ENCODE measurements at regions not wholly inside any gene's neighbourhood (a gene's known extent, or its start where the extent isn't known, plus 50 kb on each side); places are given as distances from the start of the nearest gene placed in this dataset.

DNA sequence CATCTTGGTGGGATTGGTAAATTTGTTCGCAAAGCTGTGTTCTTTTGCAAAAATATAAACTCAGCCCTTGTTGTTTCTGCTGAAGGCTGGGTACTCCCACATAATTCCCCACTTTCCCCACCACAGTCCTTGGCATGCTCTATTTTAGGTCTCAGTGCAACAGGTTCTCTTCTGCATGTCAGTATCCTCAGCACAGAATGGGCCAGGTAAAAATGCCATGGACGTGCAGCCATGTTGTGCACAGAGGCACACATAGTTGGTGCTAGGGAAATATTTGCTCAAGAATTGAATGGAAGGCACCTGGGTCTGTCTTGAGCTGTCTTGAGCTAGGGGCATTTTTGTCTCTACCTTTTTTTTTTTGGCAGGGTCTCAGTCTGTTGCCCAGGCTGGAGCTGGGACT lies 87.8 kb upstream of the LHX5 start:
- H3K9me3 ChIP-seq = peaks cover 0 to 6% (median 0%) of the 10 kb centered on the region in 4 donors
- H3K4me1 ChIP-seq = no peaks in the 10 kb centered on the region
- intact Hi-C loops (cut with DNase I) = no loop called here
- DNase-seq (ENCODE audit: extremely low spot score) = no peak
- H3K4me3 ChIP-seq = no peak overlapping the region
- 87% methylated on average over 2 of the region's 2 CpGs for WGBS
- TF ChIP-seq EP300 (IDR thresholded peaks at IDR 0.05) = no peak
- no peak for TF ChIP-seq POLR2AphosphoS5 (IDR thresholded peaks at IDR 0.05)
- no peak for TF ChIP-seq POLR2A (IDR thresholded peaks at IDR 0.05; ENCODE audit: low read depth)
- TF ChIP-seq, protein P1, sequence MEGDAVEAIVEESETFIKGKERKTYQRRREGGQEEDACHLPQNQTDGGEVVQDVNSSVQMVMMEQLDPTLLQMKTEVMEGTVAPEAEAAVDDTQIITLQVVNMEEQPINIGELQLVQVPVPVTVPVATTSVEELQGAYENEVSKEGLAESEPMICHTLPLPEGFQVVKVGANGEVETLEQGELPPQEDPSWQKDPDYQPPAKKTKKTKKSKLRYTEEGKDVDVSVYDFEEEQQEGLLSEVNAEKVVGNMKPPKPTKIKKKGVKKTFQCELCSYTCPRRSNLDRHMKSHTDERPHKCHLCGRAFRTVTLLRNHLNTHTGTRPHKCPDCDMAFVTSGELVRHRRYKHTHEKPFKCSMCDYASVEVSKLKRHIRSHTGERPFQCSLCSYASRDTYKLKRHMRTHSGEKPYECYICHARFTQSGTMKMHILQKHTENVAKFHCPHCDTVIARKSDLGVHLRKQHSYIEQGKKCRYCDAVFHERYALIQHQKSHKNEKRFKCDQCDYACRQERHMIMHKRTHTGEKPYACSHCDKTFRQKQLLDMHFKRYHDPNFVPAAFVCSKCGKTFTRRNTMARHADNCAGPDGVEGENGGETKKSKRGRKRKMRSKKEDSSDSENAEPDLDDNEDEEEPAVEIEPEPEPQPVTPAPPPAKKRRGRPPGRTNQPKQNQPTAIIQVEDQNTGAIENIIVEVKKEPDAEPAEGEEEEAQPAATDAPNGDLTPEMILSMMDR (IDR thresholded peaks at IDR 0.05) = no peak
- H3K27ac ChIP-seq (replicated peaks in 1 of 4) = no peak overlapping the region
- no peaks in the 10 kb centered on the region for H3K36me3 ChIP-seq
- H3K27me3 ChIP-seq = peaks cover 0 to 85% (median 0%) of the 10 kb centered on the region in 4 donors

DNA sequence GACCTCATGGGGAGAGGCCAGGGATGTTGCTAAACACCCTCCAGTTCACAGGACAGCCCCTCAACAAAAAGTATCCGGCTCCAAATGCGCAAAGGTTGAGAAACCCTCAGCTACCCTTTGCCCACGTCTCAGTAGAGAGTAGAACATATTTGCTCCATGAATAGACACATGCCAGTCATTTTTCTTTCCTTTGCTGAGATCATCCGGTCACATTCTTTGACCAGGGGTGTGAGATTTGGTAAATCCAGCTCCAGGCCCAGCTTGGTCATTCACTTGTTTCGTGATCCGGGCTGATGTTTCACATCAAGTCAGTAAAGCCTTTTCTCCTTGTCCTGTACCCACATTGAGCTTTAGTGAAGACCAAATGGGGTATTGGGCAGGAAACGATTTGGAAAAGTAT lies 83.6 kb upstream of the LHX5 start:
- 76% methylated on average over 7 of the region's 7 CpGs for WGBS
- DNase-seq (ENCODE audit: extremely low spot score) = no peak
- no peak for TF ChIP-seq POLR2AphosphoS5 (IDR thresholded peaks at IDR 0.05)
- TF ChIP-seq POLR2A (IDR thresholded peaks at IDR 0.05; ENCODE audit: low read depth) = no peak
- no peak for TF ChIP-seq EP300 (IDR thresholded peaks at IDR 0.05)
- TF ChIP-seq, protein P1 (IDR thresholded peaks at IDR 0.05) = no peak
- H3K9me3 ChIP-seq = peaks cover 0 to 26% (median 0%) of the 10 kb centered on the region in 4 donors
- H3K27ac ChIP-seq (replicated peaks in 1 of 4) = no peak overlapping the region
- H3K36me3 ChIP-seq = no peaks in the 10 kb centered on the region
- no peaks in the 10 kb centered on the region for H3K4me1 ChIP-seq
- H3K4me3 ChIP-seq = no peak overlapping the region
- peaks cover 0 to 82% (median 1%) of the 10 kb centered on the region in 4 donors for H3K27me3 ChIP-seq
- intact Hi-C loops (cut with DNase I) = no loop called here

DNA sequence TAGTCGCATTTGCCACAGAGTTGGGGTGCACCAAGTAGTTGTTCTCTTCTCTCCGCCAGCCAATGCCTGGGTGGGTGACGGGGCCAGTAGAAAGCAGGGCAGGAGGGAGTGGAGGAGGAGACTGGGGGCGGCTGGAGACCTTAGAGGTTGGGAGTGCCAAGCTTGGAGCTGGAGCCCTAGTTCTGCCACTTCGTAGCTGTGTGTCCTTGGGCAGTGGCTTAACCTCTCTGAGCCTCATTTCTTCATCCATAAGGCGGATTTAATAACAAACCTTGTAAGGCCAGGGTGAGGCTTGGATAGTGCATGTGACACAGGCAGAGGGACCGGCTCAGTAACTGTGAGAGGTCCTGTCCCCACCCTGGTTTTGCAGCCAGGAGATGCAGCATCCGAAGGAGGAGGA lies 81.1 kb upstream of the LHX5 start:
- TF ChIP-seq EP300 (IDR thresholded peaks at IDR 0.05) (no peak), POLR2AphosphoS5 (IDR thresholded peaks at IDR 0.05) (no peak), POLR2A (IDR thresholded peaks at IDR 0.05; ENCODE audit: low read depth) (no peak)
- TF ChIP-seq, protein P1 (IDR thresholded peaks at IDR 0.05) = no peak
- peaks cover 0 to 72% (median 1%) of the 10 kb centered on the region in 4 donors for H3K27me3 ChIP-seq
- H3K4me3 ChIP-seq = no peak overlapping the region
- H3K4me1 ChIP-seq = no peaks in the 10 kb centered on the region
- H3K9me3 ChIP-seq = peaks cover 0 to 33% (median 3%) of the 10 kb centered on the region in 4 donors
- intact Hi-C loops (cut with DNase I) = no loop called here
- no peak overlapping the region for H3K27ac ChIP-seq (replicated peaks in 1 of 4)
- no peak for DNase-seq (ENCODE audit: extremely low spot score)
- 80% methylated on average over 6 of the region's 8 CpGs for WGBS
- no peaks in the 10 kb centered on the region for H3K36me3 ChIP-seq

DNA sequence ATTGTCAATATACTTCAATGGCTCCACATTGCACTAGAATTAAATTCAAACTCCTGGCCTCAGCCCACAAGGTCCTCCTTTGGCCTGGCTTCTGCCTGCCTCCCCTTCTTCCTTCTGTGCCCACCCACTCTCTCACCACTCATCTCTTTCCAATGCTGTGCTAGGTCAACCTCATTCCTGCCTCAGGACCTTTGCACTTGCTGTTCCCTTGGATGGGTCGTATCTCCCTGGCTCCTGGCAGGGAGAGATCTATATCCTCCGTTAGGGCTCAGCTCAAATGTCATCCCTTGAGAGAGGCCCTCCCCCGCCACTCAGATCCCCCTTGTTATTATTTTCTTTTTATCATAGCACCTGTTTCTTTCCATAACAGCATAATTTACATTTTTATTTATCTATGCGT lies 79.9 kb upstream of the LHX5 start:
- H3K36me3 ChIP-seq = no peaks in the 10 kb centered on the region
- H3K27ac ChIP-seq (replicated peaks in 1 of 4) = no peak overlapping the region
- intact Hi-C loops (cut with DNase I) = no loop called here
- peaks cover 0 to 71% (median 3%) of the 10 kb centered on the region in 4 donors for H3K27me3 ChIP-seq
- TF ChIP-seq POLR2A (IDR thresholded peaks at IDR 0.05; ENCODE audit: low read depth) = no peak
- no peak for TF ChIP-seq EP300 (IDR thresholded peaks at IDR 0.05)
- no peak for TF ChIP-seq POLR2AphosphoS5 (IDR thresholded peaks at IDR 0.05)
- TF ChIP-seq, protein P1 (IDR thresholded peaks at IDR 0.05) = no peak
- H3K4me3 ChIP-seq = no peak overlapping the region
- peaks cover 0 to 33% (median 3%) of the 10 kb centered on the region in 4 donors for H3K9me3 ChIP-seq
- WGBS = 85% methylated on average over 4 of the region's 4 CpGs
- H3K4me1 ChIP-seq = no peaks in the 10 kb centered on the region
- DNase-seq (ENCODE audit: extremely low spot score) = no peak

DNA sequence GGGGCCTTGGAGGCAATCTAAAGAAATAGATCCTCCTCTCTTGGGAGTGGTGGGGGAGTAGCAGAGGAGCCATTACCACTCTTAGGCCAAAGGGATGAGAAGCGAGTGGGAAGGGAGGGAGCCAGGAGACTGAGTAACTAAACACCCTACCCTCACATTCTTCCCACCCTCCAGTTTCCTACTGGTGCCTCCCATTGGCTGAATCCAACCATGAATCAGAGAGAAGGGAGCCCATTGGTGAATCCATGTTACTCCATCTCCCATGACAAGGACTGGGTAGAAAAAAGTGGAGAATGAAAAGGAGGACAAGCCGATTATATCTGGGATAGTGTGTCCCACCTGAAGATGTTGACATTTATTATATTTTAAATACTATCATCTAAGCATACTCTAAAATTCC lies 76.8 kb upstream of the LHX5 start:
- no peak for DNase-seq (ENCODE audit: extremely low spot score)
- Histone ChIP-seq H3K4me1 (no peaks in the 10 kb centered on the region), H3K9me3 (peaks cover 0 to 26% (median 8%) of the 10 kb centered on the region in 4 donors), H3K27me3 (peaks cover 0 to 62% (median 3%) of the 10 kb centered on the region in 4 donors), H3K36me3 (no peaks in the 10 kb centered on the region), H3K27ac (replicated peaks in 1 of 4) (no peak overlapping the region), H3K4me3 (no peak overlapping the region)
- TF ChIP-seq, protein P1 (IDR thresholded peaks at IDR 0.05) = no peak
- no peak for TF ChIP-seq EP300 (IDR thresholded peaks at IDR 0.05)
- no peak for TF ChIP-seq POLR2A (IDR thresholded peaks at IDR 0.05; ENCODE audit: low read depth)
- no peak for TF ChIP-seq POLR2AphosphoS5 (IDR thresholded peaks at IDR 0.05)
- intact Hi-C loops (cut with DNase I) = no loop called here
- WGBS = 84% methylated on average over 2 of the region's 2 CpGs

Measured in esophagus muscularis mucosa (tissue), 4 donors.